Spleen (tissue), 7 donors: ENCODE measurements at regions not wholly inside any gene's neighbourhood (a gene's known extent, or its start where the extent isn't known, plus 50 kb on each side); places are given as distances from the start of the nearest gene placed in this dataset.

Source experiments
- CTCF ChIP-seq, 11 experiments: fragments of 200-600 bp in 7 of 11; fragments of 450-650 bp in 4 of 11; sonication (generic) in 4 of 11; IDR thresholded peaks in 8 of 11; conservative IDR thresholded peaks in 3 of 11; 1 replicate in 7 of 11; 2 replicates in 4 of 11; pipeline versions ENCODE4 v1.4.0 to v1.8.0; 2016 to 2021; ENCODE audit warnings: antibody characterized with exemption in 11 of 11, inconsistent platforms in 4 of 11, mild to moderate bottlenecking in 1 of 11
- POLR2A ChIP-seq, 3 donors: fragments of 450-650 bp; IDR thresholded peaks; one replicate each; pipeline ENCODE4 v1.5.1; 2017; ENCODE audit warnings: antibody characterized with exemption in 3 of 3, mild to moderate bottlenecking in 1 of 3
- POLR2AphosphoS5 ChIP-seq, 3 donors: sonication (generic); formaldehyde crosslinking; IDR thresholded peaks; one replicate each; pipeline ENCODE4 v1.5.1; 2017; ENCODE audit warnings: antibody characterized with exemption in 3 of 3
- donor health status: DM: no; HTN: no; CAD: no; lungs with moderate emphysema.
- donor health status: DM: no; HTN: no; CAD: no.
- donor health status: DM: no; HTN: no; CAD: no.

- no peak for TF ChIP-seq CTCF (IDR thresholded peaks at IDR 0.05 in 8 of 11, conservative IDR thresholded peaks at IDR 0.05 in 3 of 11)
- no peak for TF ChIP-seq POLR2AphosphoS5 (IDR thresholded peaks at IDR 0.05)
- no peak for TF ChIP-seq POLR2A (IDR thresholded peaks at IDR 0.05)
These were observed 300.4 kb upstream of the ROPN1 start for GRCh38 chr3:124292329-124292728.
